HG03342 (cell line): ENCODE measurements at regions not wholly inside any gene's neighbourhood (a gene's known extent, or its start where the extent isn't known, plus 50 kb on each side); places are given as distances from the start of the nearest gene placed in this dataset.

Source experiments
- ATAC-seq: cut with Tn5 transposase; IDR thresholded peaks from one replicate; pipeline ENCODE4 v1.9.1; 2021; ENCODE audit warnings: mild to moderate bottlenecking, moderate library complexity; ENCODE audit not compliant: unreplicated experiment

GRCh38 chr1:94734963-94735901 lies 84.9 kb upstream of the SLC44A3 start:
- no peak for ATAC-seq

GRCh38 chr1:94731891-94732290 lies 88.3 kb upstream of the SLC44A3 start:
- ATAC-seq: no peak

- no peak for ATAC-seq
Measured at GRCh38 chr1:94730450-94730849, 89.7 kb upstream of the SLC44A3 start.

- no peak for ATAC-seq
Measured at GRCh38 chr1:94729267-94729666, 90.9 kb upstream of the SLC44A3 start.

GRCh38 chr1:94727846-94728715 lies 92.1 kb upstream of the SLC44A3 start:
- no peak for ATAC-seq

- no peak for ATAC-seq
Measured at GRCh38 chr1:94726981-94727685, 93.0 kb upstream of the SLC44A3 start.

- ATAC-seq: no peak
Measured at GRCh38 chr1:94725566-94725965, 94.6 kb upstream of the SLC44A3 start.

- ATAC-seq: no peak
Measured at GRCh38 chr1:94723894-94724293, 96.3 kb upstream of the SLC44A3 start.

- ATAC-seq: no peak
Measured at GRCh38 chr1:94723463-94723862, 96.7 kb upstream of the SLC44A3 start.

- no peak for ATAC-seq
Measured at GRCh38 chr1:94722181-94722580, 98.0 kb upstream of the SLC44A3 start.

- ATAC-seq: peak; percentile 46
Measured at GRCh38 chr1:94721240-94721639, 98.9 kb upstream of the SLC44A3 start.

GRCh38 chr1:94719926-94720793 lies 100.0 kb upstream of the SLC44A3 start:
- ATAC-seq: peak; percentile 99

- no peak for ATAC-seq
Measured at GRCh38 chr1:94716965-94717364, 103.2 kb upstream of the SLC44A3 start.

- no peak for ATAC-seq
Measured at GRCh38 chr1:94715321-94715720, 104.8 kb upstream of the SLC44A3 start.

GRCh38 chr1:94714552-94714951 lies 105.6 kb upstream of the SLC44A3 start:
- no peak for ATAC-seq

- ATAC-seq: peak; percentile 1
Measured at GRCh38 chr1:94714152-94714551, 106.0 kb upstream of the SLC44A3 start.

GRCh38 chr1:94713472-94714141 lies 106.5 kb upstream of the SLC44A3 start:
- ATAC-seq: peak; percentile 90

- ATAC-seq: no peak
Measured at GRCh38 chr1:94709891-94710581, 110.1 kb upstream of the SLC44A3 start.

- ATAC-seq: no peak
Measured at GRCh38 chr1:94708811-94709210, 111.3 kb upstream of the SLC44A3 start.
